IMR-90 (cell line): ENCODE measurements at regions not wholly inside any gene's neighbourhood (a gene's known extent, or its start where the extent isn't known, plus 50 kb on each side); places are given as distances from the start of the nearest gene placed in this dataset.

ENCODE experiments used
- ATAC-seq: fragments of 200-7000 bp; cut with Tn5 transposase; 2 replicates; pipeline ENCODE4 v1.9.1; 2020; ENCODE audit warnings: low read depth, mild to moderate bottlenecking, moderate library complexity
- BruUV-seq: library from RNA; stranded (reverse); fragments of 400-500 nt; replicated peaks from 2 replicates; lab custom pipeline; 2021; lab: Mats Ljungman, UMichigan
- CTCF ChIA-PET: fragments of 300-600 bp; formaldehyde crosslinking; extraction: SDS; loops from one replicate; lab custom pipeline; 2021; ENCODE audit warnings: antibody characterized with exemption; lab: Yijun Ruan, JAX
- POLR2A ChIA-PET: fragments of 300-600 bp; sonication (Branson Sonifier 250); formaldehyde crosslinking; loops from one replicate; lab custom pipeline; 2022; ENCODE audit warnings: antibody characterized with exemption; ENCODE audit not compliant: unreplicated experiment; lab: Charles Lee
- DNase-seq: peaks from one replicate; pipeline ENCODE4 v3.0.0; 2013
- H2AFZ ChIP-seq: replicated peaks from 2 replicates; pipeline ENCODE3; 2013; ENCODE audit warnings: low read length, mild to moderate bottlenecking; ENCODE audit not compliant: poor library complexity
- H2AK5ac ChIP-seq: 2 replicates; pipeline ENCODE4 v1.6.1; 2013; ENCODE audit warnings: low read depth, low read length, inconsistent platforms
- H2AK9ac ChIP-seq: replicated peaks from 2 replicates; pipeline ENCODE3; 2013; ENCODE audit warnings: mild to moderate bottlenecking, low read depth, low read length, moderate library complexity; ENCODE audit not compliant: poor library complexity
- H2BK120ac ChIP-seq: 2 replicates; pipeline ENCODE4 v1.6.1; 2013; ENCODE audit warnings: low read depth, low read length, inconsistent platforms
- H2BK15ac ChIP-seq: 3 replicates; pipeline ENCODE4 v1.6.1; 2013; ENCODE audit warnings: low read depth, low read length, inconsistent platforms
- H2BK20ac ChIP-seq: 2 replicates; pipeline ENCODE4 v1.6.1; 2013; ENCODE audit warnings: low read depth, mild to moderate bottlenecking, inconsistent platforms, low read length, moderate library complexity
- H2BK5ac ChIP-seq: 2 replicates; pipeline ENCODE4 v1.6.1; 2013; ENCODE audit warnings: mild to moderate bottlenecking, low read depth, low read length, inconsistent platforms; ENCODE audit not compliant: poor library complexity, severe bottlenecking
- H3K14ac ChIP-seq: replicated peaks from 2 replicates; pipeline ENCODE4 v1.6.1; 2013; ENCODE audit warnings: low read depth, low read length, inconsistent platforms
- H3K18ac ChIP-seq: 2 replicates; pipeline ENCODE4 v1.6.1; 2013; ENCODE audit warnings: low read depth, low read length, control low read depth
- H3K23ac ChIP-seq: 2 replicates; pipeline ENCODE4 v1.6.1; 2013; ENCODE audit warnings: low read depth, low read length, inconsistent platforms
- H3K27ac ChIP-seq: 2 replicates; pipeline ENCODE4 v1.5.1; 2013; ENCODE audit warnings: mild to moderate bottlenecking, control low read depth, low read length; ENCODE audit not compliant: insufficient read depth
- H3K27me3 ChIP-seq: 2 replicates; pipeline ENCODE4 v1.6.1; 2013; ENCODE audit warnings: low read length; ENCODE audit not compliant: control insufficient read depth, insufficient read depth
- H3K36me3 ChIP-seq: 2 replicates; pipeline ENCODE4 v1.6.1; 2013; ENCODE audit warnings: low read length, mixed read lengths; ENCODE audit not compliant: control insufficient read depth, insufficient read depth
- H3K4ac ChIP-seq: 2 replicates; pipeline ENCODE4 v1.6.1; 2013; ENCODE audit warnings: low read depth, low read length, inconsistent platforms
- H3K4me1 ChIP-seq: 2 replicates; pipeline ENCODE4 v1.6.1; 2013; ENCODE audit warnings: low read length, mixed read lengths; ENCODE audit not compliant: control insufficient read depth, insufficient read depth
- H3K4me2 ChIP-seq: 2 replicates; pipeline ENCODE4 v1.6.1; 2013; ENCODE audit warnings: low read depth, mild to moderate bottlenecking, control low read depth, low read length, moderate library complexity
- H3K4me3 ChIP-seq: 2 replicates; pipeline ENCODE4 v1.5.1; 2013; ENCODE audit warnings: low read depth, mild to moderate bottlenecking, control low read depth, low read length, moderate library complexity; ENCODE audit not compliant: insufficient read depth
- H3K56ac ChIP-seq: 2 replicates; pipeline ENCODE4 v1.6.1; 2013; ENCODE audit warnings: low read length, inconsistent platforms; ENCODE audit not compliant: insufficient read depth; ENCODE audit errors: extremely low read depth
- H3K79me1 ChIP-seq, 2 experiments: 2 replicates each; pipeline ENCODE4 v1.6.1; 2013; ENCODE audit warnings: low read length in 2 of 2, inconsistent platforms in 1 of 2, low read depth in 1 of 2
- H3K9ac ChIP-seq: 2 replicates; pipeline ENCODE4 v1.6.1; 2013; ENCODE audit warnings: low read depth, low read length, control low read depth
- H3K9me1 ChIP-seq: 2 replicates; pipeline ENCODE4 v1.6.1; 2013; ENCODE audit warnings: low read length, inconsistent platforms; ENCODE audit not compliant: insufficient read depth
- H3K9me3 ChIP-seq: 2 replicates; pipeline ENCODE4 v1.6.1; 2013; ENCODE audit warnings: low read length; ENCODE audit not compliant: control insufficient read depth, insufficient read depth
- H4K20me1 ChIP-seq: 2 replicates; pipeline ENCODE4 v1.6.1; 2013; ENCODE audit warnings: low read length, inconsistent platforms; ENCODE audit not compliant: insufficient read depth
- H4K5ac ChIP-seq: 2 replicates; pipeline ENCODE4 v1.6.1; 2013; ENCODE audit warnings: mild to moderate bottlenecking, low read depth, low read length, control low read depth
- H4K8ac ChIP-seq, 2 experiments: 2 replicates each; pipeline ENCODE4 v1.6.1; 2013; ENCODE audit warnings: low read depth in 2 of 2, low read length in 2 of 2, control low read depth in 1 of 2, inconsistent platforms in 1 of 2
- H4K91ac ChIP-seq: 2 replicates; pipeline ENCODE4 v1.6.1; 2013; ENCODE audit warnings: low read depth, low read length, inconsistent platforms; ENCODE audit not compliant: insufficient read depth
- CTCF ChIP-seq: conservative IDR thresholded peaks from 2 replicates; pipeline ENCODE4 v1.5.1; 2012; ENCODE audit warnings: mild to moderate bottlenecking, low read depth, low read length, improper control_type of control experiment
- MAZ ChIP-seq: IDR thresholded peaks from 2 replicates; pipeline ENCODE4 v1.6.1; 2012; ENCODE audit warnings: low read depth, mild to moderate bottlenecking, low read length, improper control_type of control experiment, moderate library complexity, borderline replicate concordance
- SMC3 ChIP-seq: fragments of 150-350 bp; IDR thresholded peaks from 2 replicates; pipeline ENCODE4 v1.6.1; 2016; ENCODE audit warnings: low read depth, mild to moderate bottlenecking, antibody characterized with exemption, low read length, moderate library complexity
- USF2 ChIP-seq: fragments of 150-350 bp; IDR thresholded peaks from 2 replicates; pipeline ENCODE4 v1.6.1; 2017; ENCODE audit warnings: mild to moderate bottlenecking, antibody characterized with exemption, low read length, low read depth
- WGBS, 2 experiments: methylation state at CpG; one replicate each; pipeline versions ENCODE4 v1.1.5 to v1.1.7; 2013; ENCODE audit warnings: missing lambda C conversion rate in 2 of 2; ENCODE audit not compliant: insufficient read length in 1 of 2; ENCODE audit errors: extremely low coverage in 2 of 2; 5-methylcytosine and 5-hydroxymethylcytosine counted together
- dilution Hi-C: fragments of 300-500 bp; cut with HindIII; formaldehyde crosslinking; loops from one replicate; pipeline ENCODE4 v1.14.3; 2018; ENCODE audit warnings: low sequenced_read_pairs; ENCODE audit not compliant: unreplicated experiment
- in situ Hi-C: fragments of 300-500 bp; cut with MboI; formaldehyde crosslinking; loops from 3 replicates; pipeline ENCODE4 v1.14.3; 2019; ENCODE audit warnings: low sequenced_read_pairs, inconsistent platforms, mixed read lengths
- intact Hi-C: fragments of 100-400 bp; cut with micrococcal nuclease; formaldehyde crosslinking; loops from 2 replicates; pipeline ENCODE4 v1.10.0; 2022

- H3K27me3 ChIP-seq, result no peaks in the 10 kb centered on the region
- no peak overlapping the region for H2BK5ac ChIP-seq
- H2AK5ac ChIP-seq, result no peak overlapping the region
- no peak overlapping the region for H2BK120ac ChIP-seq
- POLR2A ChIA-PET, result no interaction called here
- CTCF ChIA-PET, result no interaction called here
- TF ChIP-seq SMC3 (no peak), CTCF (no peak), MAZ (no peak), USF2 (no peak)
- H3K14ac ChIP-seq, result no peak overlapping the region
- H3K56ac ChIP-seq, result no peak overlapping the region
- H2BK20ac ChIP-seq, result no peak overlapping the region
- H4K8ac ChIP-seq, result no peak overlapping the region
- intact Hi-C loops, result no loop called here
- H3K27ac ChIP-seq, result no peak overlapping the region
- no peak overlapping the region for H4K91ac ChIP-seq
- H4K5ac ChIP-seq, result no peak overlapping the region
- ATAC-seq, result no peak
- no peak overlapping the region for H3K18ac ChIP-seq
- H3K4me2 ChIP-seq, result no peak overlapping the region
- DNase-seq, result no peak
- H3K79me1 ChIP-seq, result no peaks in the 10 kb centered on the region
- peaks cover 42% of the 10 kb centered on the region for H3K9me3 ChIP-seq
- no peak overlapping the region for H2BK15ac ChIP-seq
- no peaks in the 10 kb centered on the region for H4K20me1 ChIP-seq
- no peaks in the 10 kb centered on the region for H3K36me3 ChIP-seq
- no TSS peak for BruUV-seq
- dilution Hi-C loops, result no loop called here
- no peaks in the 10 kb centered on the region for H3K9me1 ChIP-seq
- in situ Hi-C loops, result no loop called here
- WGBS, 2 experiments, result no CpG with 5 or more reads among the region's 5 CpGs
- no peak overlapping the region for H3K4ac ChIP-seq
- no peak overlapping the region for H3K23ac ChIP-seq
- H3K4me3 ChIP-seq, result no peak overlapping the region
- H2AFZ ChIP-seq, result no peak overlapping the region
- H3K9ac ChIP-seq, result no peak overlapping the region
- H3K4me1 ChIP-seq, result no peaks in the 10 kb centered on the region
- no peak overlapping the region for H2AK9ac ChIP-seq
These were observed 301.3 kb upstream of the IRX4 start for GRCh38 chr5:2184026-2184366.
